Kidney (tissue), 13 donors: ENCODE measurements at regions not wholly inside any gene's neighbourhood (a gene's known extent, or its start where the extent isn't known, plus 50 kb on each side); places are given as distances from the start of the nearest gene placed in this dataset.

ENCODE experiments used
- DNase-seq, 5 donors: peaks; one replicate each; pipeline ENCODE4 v3.0.0-alpha.2; 2013 to 2020
- FAIRE-seq: peaks from 2 replicates; lab custom pipeline; 2012; peaks lifted over from hg19 to GRCh38; lab: Jason Lieb, UNC
- H3K27ac ChIP-seq, 2 donors: one replicate each; pipeline ENCODE4 v1.7.0; 2013; ENCODE audit warnings: low read depth in 2 of 2, low read length in 2 of 2, inconsistent platforms in 1 of 2
- H3K27me3 ChIP-seq: one replicate; pipeline ENCODE4 v1.7.1; 2013; ENCODE audit warnings: low read length, inconsistent platforms; ENCODE audit not compliant: control insufficient read depth, insufficient read depth
- H3K36me3 ChIP-seq, 3 donors: one replicate each; pipeline versions ENCODE4 v1.7.0 to v1.7.1; 2013; ENCODE audit warnings: low read length in 3 of 3, control low read depth in 1 of 3, inconsistent platforms in 1 of 3; ENCODE audit not compliant: insufficient read depth in 3 of 3, control insufficient read depth in 2 of 3
- H3K4me1 ChIP-seq, 3 donors: one replicate each; pipeline versions ENCODE4 v1.7.0 to v1.7.1; 2013; ENCODE audit warnings: low read length in 3 of 3, inconsistent platforms in 1 of 3, low read depth in 1 of 3; ENCODE audit not compliant: control insufficient read depth in 2 of 3, insufficient read depth in 2 of 3
- H3K4me3 ChIP-seq, 3 donors: one replicate each; pipeline versions ENCODE4 v1.7.0 to v1.8.1; 2013; ENCODE audit warnings: low read length in 3 of 3, control low read depth in 1 of 3, inconsistent platforms in 1 of 3
- H3K9ac ChIP-seq, 3 donors: one replicate each; pipeline versions ENCODE4 v1.7.0 to v1.7.1; 2013; ENCODE audit warnings: low read length in 3 of 3, control low read depth in 1 of 3, inconsistent platforms in 1 of 3
- H3K9me3 ChIP-seq, 3 donors: one replicate each; pipeline versions ENCODE4 v1.7.0 to v1.7.1; 2013; ENCODE audit warnings: low read length in 3 of 3, control low read depth in 1 of 3, inconsistent platforms in 1 of 3; ENCODE audit not compliant: control insufficient read depth in 2 of 3, insufficient read depth in 1 of 3
- CTCF ChIP-seq: IDR thresholded peaks from 3 replicates; pipeline ENCODE4 v1.5.1; 2012; ENCODE audit warnings: mild to moderate bottlenecking, moderate library complexity, borderline replicate concordance; ENCODE audit not compliant: insufficient read depth; ENCODE audit errors: extremely low read depth
- intact Hi-C: fragments of 100-400 bp; cut with DNase I; formaldehyde crosslinking; loops from one replicate; pipeline ENCODE4 v1.11.1; 2022
- donor health status: control.
- donor health status: control.
- donor health status: control.
- donor health status: control.
- donor health status: control.
- donor health status: DM: yes; HTN: yes; CAD: no.
- donor health status: Normal renal cell carcinoma (clear cell type).

- intact Hi-C loops, result no loop called here
- H3K36me3 ChIP-seq, result no peaks in the 10 kb centered on the region
- FAIRE-seq (no peak), DNase-seq (no peak)
- no peaks in the 10 kb centered on the region for H3K9me3 ChIP-seq
- H3K9ac ChIP-seq, result no peak overlapping the region
- H3K4me1 ChIP-seq, result no peaks in the 10 kb centered on the region
- no peak overlapping the region for H3K27ac ChIP-seq
- no peak for TF ChIP-seq CTCF
- no peak overlapping the region for H3K4me3 ChIP-seq
- H3K27me3 ChIP-seq, result no peaks in the 10 kb centered on the region
Observed at GRCh38 chr5:12413075-12413474, 508.8 kb upstream of the CTNND2 start.

- intact Hi-C loops, result no loop called here
- H3K4me3 ChIP-seq, result no peak overlapping the region
- no peaks in the 10 kb centered on the region for H3K27me3 ChIP-seq
- H3K9me3 ChIP-seq, result no peaks in the 10 kb centered on the region
- DNase-seq, result no peak
- TF ChIP-seq CTCF, result no peak
- no peak for FAIRE-seq
- no peak overlapping the region for H3K9ac ChIP-seq
- H3K36me3 ChIP-seq, result no peaks in the 10 kb centered on the region
- H3K4me1 ChIP-seq, result no peaks in the 10 kb centered on the region
- H3K27ac ChIP-seq, result no peak overlapping the region
Observed at GRCh38 chr5:12399868-12400267, 495.6 kb upstream of the CTNND2 start.

GRCh38 chr5:12392246-12392645, 488.0 kb upstream of the CTNND2 start:
- no peak for FAIRE-seq
- intact Hi-C loops, result no loop called here
- no peak for TF ChIP-seq CTCF
- no peaks in the 10 kb centered on the region for H3K4me1 ChIP-seq
- no peak overlapping the region for H3K27ac ChIP-seq
- H3K36me3 ChIP-seq, result no peaks in the 10 kb centered on the region
- H3K27me3 ChIP-seq, result no peaks in the 10 kb centered on the region
- H3K4me3 ChIP-seq, result no peak overlapping the region
- no peak overlapping the region for H3K9ac ChIP-seq
- no peak for DNase-seq
- H3K9me3 ChIP-seq, result no peaks in the 10 kb centered on the region

- DNase-seq (peak in 1 of 5 donors; percentile 29), FAIRE-seq (no peak)
- H3K27me3 ChIP-seq, result no peaks in the 10 kb centered on the region
- TF ChIP-seq CTCF, result no peak
- H3K9me3 ChIP-seq, result peaks cover 0 to 3% (median 0%) of the 10 kb centered on the region in 3 donors
- intact Hi-C loops, result no loop called here
- H3K4me1 ChIP-seq, result no peaks in the 10 kb centered on the region
- no peak overlapping the region for H3K27ac ChIP-seq
- no peak overlapping the region for H3K4me3 ChIP-seq
- H3K9ac ChIP-seq, result no peak overlapping the region
- no peaks in the 10 kb centered on the region for H3K36me3 ChIP-seq
Observed at GRCh38 chr5:12385095-12385494, 480.8 kb upstream of the CTNND2 start.
